Stimulated activated CD4-positive, alpha-beta T cell treated with anti-CD3 and anti-CD28 coated beads, Interleukin-4, amount 100 ng/mL, for 24 hours (primary cell): ENCODE measurements at regions not wholly inside any gene's neighbourhood (a gene's known extent, or its start where the extent isn't known, plus 50 kb on each side); places are given as distances from the start of the nearest gene placed in this dataset.

ENCODE experiments used
- DNase-seq: peaks from one replicate; pipeline ENCODE4 v3.0.0-alpha.2; 2020

DNA sequence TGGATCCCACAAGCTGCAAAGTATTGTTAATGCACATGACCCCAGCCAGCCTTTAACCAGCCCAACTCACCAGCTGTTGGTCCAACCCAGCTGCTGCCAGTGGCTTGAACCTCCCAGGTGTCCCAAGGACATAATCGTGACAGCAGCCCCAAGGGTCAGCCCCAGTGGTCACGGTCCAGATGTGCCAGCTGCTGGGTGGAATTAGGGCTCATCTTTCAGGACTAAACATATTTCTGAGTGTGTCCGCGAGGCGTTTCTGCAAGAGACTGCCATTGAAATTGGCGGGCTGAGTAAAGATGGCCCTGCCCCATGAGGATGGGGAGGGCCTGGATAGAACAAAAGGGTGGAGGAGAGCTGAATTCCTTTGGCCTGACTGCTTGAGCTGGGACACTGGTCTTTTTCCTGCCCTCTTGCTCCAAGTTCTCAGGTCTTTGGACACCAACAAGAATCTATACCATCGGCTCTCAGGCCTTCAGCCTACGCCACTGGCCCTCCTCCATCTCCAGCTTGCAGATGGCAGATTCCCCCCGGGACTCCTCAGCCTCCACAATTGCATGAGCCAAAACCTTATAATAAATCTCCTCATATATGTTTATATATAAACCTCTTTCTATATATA lies 240.2 kb downstream of the MN1 start:
- DNase-seq = no peak

DNA sequence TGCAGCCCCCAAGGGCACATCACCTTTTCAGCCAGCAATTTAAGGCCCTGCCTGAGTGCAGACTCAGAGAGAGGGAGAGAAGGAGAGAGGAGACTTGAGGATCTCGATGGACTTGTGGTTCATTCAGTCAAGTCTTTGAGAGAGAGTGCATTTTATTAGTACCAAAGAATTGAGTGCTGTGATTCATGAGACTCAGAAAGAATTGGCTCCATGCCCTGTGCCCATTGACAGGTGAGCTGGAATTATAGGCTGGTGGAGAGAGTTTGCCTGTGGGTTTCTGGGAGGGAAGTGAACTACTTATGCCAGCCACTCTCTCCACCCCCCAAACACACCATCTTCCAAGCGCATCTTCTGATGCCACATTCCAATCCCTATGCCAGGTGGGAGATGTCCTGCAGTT lies 236.8 kb downstream of the MN1 start:
- DNase-seq = no peak

- no peak for DNase-seq
These were observed 235.0 kb downstream of the MN1 start for GRCh38 chr22:27566602-27567001.

DNA sequence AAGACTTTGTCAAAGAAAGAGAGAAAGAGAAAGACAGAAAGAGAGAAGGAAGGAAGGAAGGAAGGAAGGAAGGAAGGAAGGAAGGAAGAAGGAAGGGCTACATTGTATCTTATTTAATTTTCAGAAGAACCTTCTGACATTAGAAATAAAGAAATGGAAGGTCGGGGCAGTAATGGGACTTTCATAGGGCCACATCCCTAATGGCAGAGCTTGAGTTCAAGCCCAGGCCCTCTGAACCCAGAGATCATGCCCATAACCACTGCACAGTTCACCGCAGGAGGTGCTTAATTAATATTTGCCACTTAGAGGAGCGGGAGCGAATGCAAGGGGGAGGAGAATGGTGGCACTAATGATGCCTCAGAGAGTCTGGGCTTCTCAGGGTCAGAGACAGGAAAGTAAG lies 233.3 kb downstream of the MN1 start:
- no peak for DNase-seq

DNA sequence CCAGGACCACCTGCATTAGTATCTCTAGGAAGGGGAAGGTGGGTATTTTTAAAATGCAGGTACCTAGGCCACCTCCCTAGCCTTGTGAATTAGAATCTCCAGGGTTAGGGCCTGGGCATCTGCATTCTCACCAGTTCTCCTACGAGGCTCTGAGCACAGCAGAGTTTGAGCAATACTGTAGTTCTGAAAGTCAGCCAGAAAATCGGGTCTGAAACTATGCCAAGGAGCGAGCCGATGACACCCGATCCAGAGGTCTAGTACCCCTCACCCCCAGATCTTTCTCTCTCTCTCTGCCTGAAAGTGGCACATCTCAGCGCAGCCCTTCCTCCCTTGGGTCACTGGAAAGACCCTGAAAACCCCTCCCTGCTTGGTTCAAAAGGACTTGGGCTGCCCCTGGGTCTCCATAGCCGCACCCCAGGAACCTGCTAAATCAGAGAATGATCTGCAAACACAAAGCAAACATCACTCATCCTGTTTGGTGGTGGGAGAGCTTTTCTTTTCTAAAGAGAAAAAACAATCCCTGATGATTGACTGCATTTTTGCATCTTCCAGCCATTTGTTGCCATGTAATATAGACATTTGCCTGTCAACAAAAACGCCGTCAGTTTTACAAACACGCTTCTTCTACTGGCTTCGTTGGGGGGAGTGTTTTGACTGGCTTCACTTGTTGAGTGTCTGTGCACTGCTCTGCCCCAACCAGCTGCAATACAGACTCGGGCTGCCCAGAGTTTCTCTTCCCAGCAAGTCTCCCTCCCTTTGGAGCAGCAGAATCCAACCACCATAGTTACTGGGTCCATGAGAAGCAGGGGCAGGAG lies 229.9 kb downstream of the MN1 start:
- DNase-seq = no peak

- DNase-seq = no peak
These were observed 229.3 kb downstream of the MN1 start for GRCh38 chr22:27572278-27572666.

DNA sequence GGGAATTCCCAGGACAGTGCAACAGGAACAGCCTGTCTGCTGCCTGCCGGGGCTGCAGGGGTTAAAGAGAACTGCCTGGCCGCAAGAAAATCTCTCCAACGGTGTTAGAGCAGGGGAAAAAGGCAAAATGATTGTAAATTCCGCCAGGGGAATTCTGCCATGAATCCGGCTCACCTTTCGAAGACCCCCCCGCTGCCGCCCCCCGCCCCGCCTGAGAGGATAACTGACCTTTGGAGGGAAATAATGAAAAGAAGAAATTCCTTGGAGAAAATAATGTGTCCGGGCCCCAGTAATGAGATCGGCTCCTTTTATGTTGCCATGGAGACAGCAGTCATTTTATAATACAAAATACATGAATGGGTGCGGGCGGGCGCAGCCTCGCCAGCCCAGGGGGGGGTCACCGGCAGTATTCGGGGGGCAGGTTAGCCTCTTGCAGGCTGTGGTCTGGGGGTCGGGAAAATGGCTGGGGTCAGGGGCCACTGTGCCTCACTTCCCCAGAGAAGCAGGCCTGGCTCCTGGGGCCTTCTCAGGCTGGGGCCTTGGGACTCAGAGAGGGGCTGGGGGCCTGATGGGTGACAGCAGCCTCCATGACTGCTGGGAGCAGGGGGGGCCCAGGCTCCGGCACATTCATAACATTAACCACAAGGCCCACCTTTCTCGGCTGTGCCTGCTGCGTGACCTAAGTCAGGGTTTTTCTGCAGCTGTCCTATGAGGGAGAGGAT lies 228.1 kb downstream of the MN1 start:
- DNase-seq = no peak

GRCh38 chr22:27574002-27574366 lies 227.6 kb downstream of the MN1 start:
- no peak for DNase-seq

- no peak for DNase-seq
These were observed 226.9 kb downstream of the MN1 start for GRCh38 chr22:27574651-27575050.

- DNase-seq = no peak
These were observed 226.2 kb downstream of the MN1 start for GRCh38 chr22:27575348-27575747.

DNA sequence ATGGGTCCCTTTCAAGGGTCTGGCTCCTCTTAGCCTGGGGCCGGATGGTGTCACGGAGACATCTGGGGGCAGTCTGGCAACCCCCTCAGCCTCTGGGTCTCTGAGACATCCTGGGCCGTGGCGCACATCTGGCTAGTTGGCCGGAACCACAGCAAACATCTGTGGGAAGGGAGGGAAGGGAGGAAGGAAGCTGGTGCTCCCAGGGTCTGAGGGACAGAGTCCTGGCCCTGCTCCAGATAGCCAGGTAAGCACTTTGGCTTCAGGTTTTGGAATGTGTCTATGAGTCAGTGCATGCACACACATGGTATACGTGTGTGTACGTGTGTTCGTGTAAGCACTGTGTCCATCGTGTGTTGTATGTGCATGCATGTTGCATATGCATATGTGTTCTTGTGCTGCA lies 225.1 kb downstream of the MN1 start:
- DNase-seq = no peak

- no peak for DNase-seq
These were observed 224.6 kb downstream of the MN1 start for GRCh38 chr22:27576815-27577573.

DNA sequence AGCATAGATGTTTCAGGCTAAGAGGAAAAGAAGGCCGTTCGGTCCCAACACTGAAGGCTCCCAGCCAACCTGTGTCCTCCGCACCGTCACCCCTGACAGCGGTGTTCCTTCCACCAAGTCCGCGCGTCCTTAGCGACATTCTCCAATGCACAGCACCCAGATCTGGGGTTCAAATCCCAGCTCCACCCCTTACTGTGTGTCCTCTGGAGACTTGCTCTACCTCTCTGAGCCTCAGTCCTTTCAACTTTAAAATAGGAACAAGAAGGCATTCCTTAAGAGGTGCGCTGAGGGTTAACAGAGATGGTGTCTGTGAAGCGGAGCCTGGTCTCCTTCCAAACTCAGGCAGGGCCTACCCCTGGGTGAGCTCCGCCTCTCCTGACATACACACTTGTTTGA lies 224.0 kb downstream of the MN1 start:
- DNase-seq = no peak

- no peak for DNase-seq
These were observed 222.5 kb downstream of the MN1 start for GRCh38 chr22:27578937-27579617.

GRCh38 chr22:27580311-27580897 lies 221.2 kb downstream of the MN1 start:
- DNase-seq = no peak

DNA sequence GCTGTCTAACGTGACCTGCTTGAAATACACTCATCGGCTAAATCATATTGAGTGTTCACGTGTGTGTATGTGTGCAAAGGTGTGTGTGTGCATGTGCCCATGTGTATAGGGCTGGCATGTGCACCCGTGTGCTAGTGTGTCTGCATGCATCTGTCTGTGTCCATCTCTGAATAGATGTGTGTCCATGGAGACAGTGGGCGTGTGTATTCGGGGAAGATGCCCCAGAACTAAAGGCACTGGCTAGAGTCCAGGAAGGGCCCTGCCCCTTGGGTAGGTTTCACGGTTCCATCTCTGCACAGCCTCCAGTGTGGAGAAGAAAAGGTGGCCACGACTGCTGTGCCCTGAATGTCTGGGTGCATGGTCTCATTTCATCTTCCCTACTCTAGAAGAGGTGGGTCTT lies 220.3 kb downstream of the MN1 start:
- no peak for DNase-seq

DNA sequence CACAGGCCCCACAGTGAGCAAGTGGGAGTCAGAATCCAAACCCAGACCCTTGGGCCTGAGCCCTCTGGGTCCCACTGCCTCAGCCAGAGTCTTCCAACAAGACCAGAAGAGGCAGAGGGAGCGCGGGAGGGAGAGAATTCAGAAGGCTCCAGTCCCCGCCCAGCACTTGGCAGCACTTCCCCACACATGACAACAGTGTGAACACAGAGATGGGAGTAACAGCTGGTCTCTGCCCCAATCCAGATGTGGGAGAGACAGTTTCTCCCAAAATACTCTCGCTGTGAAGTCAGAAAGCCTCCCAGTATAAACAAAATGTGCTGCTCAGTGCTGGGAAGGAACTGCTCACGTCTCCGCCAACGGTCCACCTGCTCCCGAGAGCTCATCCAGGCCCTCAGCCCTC lies 219.9 kb downstream of the MN1 start:
- DNase-seq = no peak

- no peak for DNase-seq
These were observed 217.7 kb downstream of the MN1 start for GRCh38 chr22:27583856-27584255.

DNA sequence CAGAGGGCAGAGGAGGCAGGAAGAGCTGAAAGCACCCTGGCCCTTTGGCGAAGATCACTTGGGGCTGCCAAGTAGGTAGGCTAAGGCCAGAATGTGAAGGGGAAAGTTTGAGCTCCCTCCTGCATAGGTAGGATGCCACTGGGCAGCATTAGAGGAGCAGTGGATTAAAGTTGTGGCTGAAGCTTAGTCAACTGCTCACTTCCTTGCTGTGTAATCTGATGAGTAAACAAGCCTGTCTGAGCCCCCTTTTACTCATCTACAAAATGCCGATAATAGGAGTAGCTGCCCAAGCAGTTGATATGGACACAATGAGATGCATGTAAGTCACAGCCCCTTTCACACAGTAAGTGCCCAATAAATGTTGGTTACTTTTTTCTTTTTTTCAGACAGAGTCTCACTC lies 216.4 kb downstream of the MN1 start:
- no peak for DNase-seq

GRCh38 chr22:27588268-27588667 lies 213.3 kb downstream of the MN1 start:
- no peak for DNase-seq

GRCh38 chr22:27588915-27589314 lies 212.6 kb downstream of the MN1 start:
- no peak for DNase-seq

DNA sequence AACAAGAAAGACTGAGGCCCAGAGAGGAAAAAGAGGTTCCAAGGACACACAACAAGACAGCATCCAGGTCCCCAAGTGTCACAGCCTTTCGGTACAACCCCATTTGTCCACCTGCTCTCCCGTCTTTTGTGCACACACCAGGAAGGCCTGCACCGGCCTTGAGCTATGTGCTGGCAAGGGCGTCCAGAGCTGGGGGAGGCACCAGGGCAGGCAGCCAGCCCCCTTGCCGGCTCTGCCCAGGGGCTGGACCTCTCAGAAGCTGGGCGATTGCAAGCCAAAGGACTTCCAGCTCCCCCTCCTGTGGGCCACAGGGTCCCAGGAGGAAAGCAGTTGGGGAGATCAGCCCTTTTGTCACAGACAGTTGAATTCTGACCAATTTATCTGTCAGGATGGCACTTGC lies 210.5 kb downstream of the MN1 start:
- DNase-seq = no peak

DNA sequence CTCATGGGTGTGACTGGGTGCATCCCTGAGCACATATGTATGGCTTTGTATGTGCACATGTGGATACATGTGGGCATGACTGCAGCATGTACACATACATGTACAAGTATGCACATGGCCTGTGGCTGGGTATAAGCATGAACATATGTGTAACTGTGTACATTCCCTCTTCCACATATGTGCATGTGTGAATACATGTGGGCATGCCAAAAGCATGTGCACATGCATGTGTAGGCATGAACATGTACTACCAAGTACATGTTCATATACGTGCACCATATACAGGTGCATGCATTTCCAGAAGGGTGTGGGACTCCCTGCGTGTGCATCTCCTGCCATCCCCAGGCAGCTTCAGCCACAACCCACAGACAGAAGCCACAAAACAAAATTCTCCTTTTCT lies 208.2 kb downstream of the MN1 start:
- DNase-seq = no peak
